D721Med (cell line): ENCODE measurements at regions not wholly inside any gene's neighbourhood (a gene's known extent, or its start where the extent isn't known, plus 50 kb on each side); places are given as distances from the start of the nearest gene placed in this dataset.

Experiments used
- DNase-seq: peaks from one replicate; pipeline ENCODE4 v3.0.0; 2011; ENCODE audit warnings: low spot score; ENCODE audit not compliant: insufficient read length
- FAIRE-seq: peaks from 2 replicates; lab custom pipeline; 2011; peaks lifted over from hg19 to GRCh38; lab: Jason Lieb, UNC
- CTCF ChIP-seq: IDR thresholded peaks from 2 replicates; pipeline ENCODE4 v1.5.1; 2012; ENCODE audit warnings: mild to moderate bottlenecking, control low read depth; ENCODE audit not compliant: insufficient read depth; ENCODE audit errors: missing control alignments

- FAIRE-seq (peak; percentile 53), DNase-seq (no peak)
- no peak for TF ChIP-seq CTCF
These were observed 78.9 kb upstream of the MROH9 start for GRCh38 chr1:170856455-170856854.

GRCh38 chr1:170857955-170858354 is 77.4 kb upstream of the MROH9 start:
- DNase-seq (no peak), FAIRE-seq (no peak)
- no peak for TF ChIP-seq CTCF

GRCh38 chr1:170863621-170864020 is 71.7 kb upstream of the MROH9 start:
- TF ChIP-seq CTCF = no peak
- DNase-seq (no peak), FAIRE-seq (no peak)

- no peak for FAIRE-seq
- TF ChIP-seq CTCF = no peak
- no peak for DNase-seq
These were observed 71.1 kb upstream of the MROH9 start for GRCh38 chr1:170864238-170864637.

GRCh38 chr1:170864876-170865538 is 70.3 kb upstream of the MROH9 start:
- peak; percentile 21 for FAIRE-seq
- DNase-seq = no peak
- no peak for TF ChIP-seq CTCF

GRCh38 chr1:170866646-170867045 is 68.7 kb upstream of the MROH9 start:
- no peak for DNase-seq
- no peak for FAIRE-seq
- no peak for TF ChIP-seq CTCF

GRCh38 chr1:170871868-170872267 is 63.5 kb upstream of the MROH9 start:
- TF ChIP-seq CTCF = no peak
- DNase-seq (no peak), FAIRE-seq (no peak)
